NT2/D1 (cell line): ENCODE measurements at regions not wholly inside any gene's neighbourhood (a gene's known extent, or its start where the extent isn't known, plus 50 kb on each side); places are given as distances from the start of the nearest gene placed in this dataset.

ENCODE experiments used
- DNase-seq: peaks from one replicate; pipeline ENCODE4 v3.0.0-alpha.2; 2011; ENCODE audit warnings: low read depth, low spot score
- H3K27me3 ChIP-seq: 2 replicates; pipeline ENCODE4 v1.6.0; 2011; ENCODE audit warnings: mild to moderate bottlenecking; ENCODE audit not compliant: insufficient read length, insufficient read depth
- H3K36me3 ChIP-seq: 2 replicates; pipeline ENCODE4 v1.6.1; 2011; ENCODE audit warnings: mild to moderate bottlenecking, low read length, mixed read lengths; ENCODE audit not compliant: insufficient read depth, insufficient read length
- H3K4me1 ChIP-seq: 2 replicates; pipeline ENCODE4 v1.5.1; 2011; ENCODE audit not compliant: insufficient read depth, insufficient read length
- H3K4me3 ChIP-seq: 2 replicates; pipeline ENCODE4 v1.5.1; 2011; ENCODE audit warnings: low read depth; ENCODE audit not compliant: insufficient read length
- H3K9ac ChIP-seq: 2 replicates; pipeline ENCODE4 v1.6.0; 2011; ENCODE audit warnings: low read depth; ENCODE audit not compliant: insufficient read length
- H3K9me3 ChIP-seq: 2 replicates; pipeline ENCODE4 v1.5.1; 2011; ENCODE audit warnings: mild to moderate bottlenecking, low read length; ENCODE audit not compliant: insufficient read depth
- SUZ12 ChIP-seq: IDR thresholded peaks from 2 replicates; pipeline ENCODE4 v1.6.1; 2011; ENCODE audit not compliant: insufficient read length, insufficient read depth; ENCODE audit errors: extremely low read depth
- YY1 ChIP-seq: IDR thresholded peaks from 2 replicates; pipeline ENCODE4 v1.6.1; 2011; ENCODE audit not compliant: insufficient read length, insufficient read depth
- ZNF274 ChIP-seq: IDR thresholded peaks from 2 replicates; pipeline ENCODE4 v1.6.1; 2011; ENCODE audit warnings: mild to moderate bottlenecking, low read depth, low read length

DNA sequence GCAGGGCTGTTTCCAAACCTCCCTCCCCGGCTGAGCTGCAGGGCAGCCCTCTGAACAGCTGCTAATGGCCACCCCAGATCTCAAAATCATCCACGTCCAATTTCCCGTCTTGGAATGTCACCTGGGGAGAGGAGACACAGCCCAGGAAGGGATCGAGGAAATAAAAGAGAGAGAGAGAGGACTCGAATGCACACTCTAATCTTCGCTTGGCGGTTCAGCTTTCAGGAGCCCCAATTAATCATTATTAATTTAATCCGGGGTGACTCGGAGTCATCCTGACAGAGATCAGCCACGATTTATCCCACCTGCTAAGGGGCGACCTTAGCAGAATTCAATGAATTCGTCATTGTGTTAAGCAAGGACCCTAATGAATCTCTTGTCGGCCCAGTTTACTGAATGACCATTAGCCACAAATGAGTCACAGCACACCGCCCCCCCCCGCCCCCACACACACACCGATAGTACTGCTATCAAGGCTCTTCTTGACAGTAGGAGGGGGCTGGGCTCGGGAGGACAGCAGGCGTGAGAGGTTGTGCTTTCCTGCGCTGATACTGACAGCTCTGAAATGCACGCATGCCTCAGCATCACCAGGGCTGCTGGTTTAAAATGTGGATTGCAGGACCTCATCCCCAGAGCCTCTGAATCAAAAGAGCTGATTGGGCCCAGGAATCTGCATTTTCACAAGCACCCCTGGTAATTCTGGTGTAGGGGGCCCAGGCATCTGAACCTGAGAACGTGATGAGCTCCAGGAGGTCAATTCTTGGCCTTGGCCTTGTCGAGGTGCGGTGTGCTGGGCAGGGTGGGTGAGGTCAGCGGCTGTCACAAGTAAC, 190.0 kb upstream of the CIBAR2 start:
- H3K27me3 ChIP-seq: peaks cover 9% of the 10 kb centered on the region
- H3K9ac ChIP-seq: peak overlapping the region; percentile 11
- peaks cover 5% of the 10 kb centered on the region for H3K36me3 ChIP-seq
- no peak for DNase-seq
- H3K4me1 ChIP-seq: peaks cover 29% of the 10 kb centered on the region
- no peak overlapping the region for H3K4me3 ChIP-seq
- no peaks in the 10 kb centered on the region for H3K9me3 ChIP-seq
- TF ChIP-seq SUZ12: no peak
- no peak for TF ChIP-seq YY1
- no peak for TF ChIP-seq ZNF274

DNA sequence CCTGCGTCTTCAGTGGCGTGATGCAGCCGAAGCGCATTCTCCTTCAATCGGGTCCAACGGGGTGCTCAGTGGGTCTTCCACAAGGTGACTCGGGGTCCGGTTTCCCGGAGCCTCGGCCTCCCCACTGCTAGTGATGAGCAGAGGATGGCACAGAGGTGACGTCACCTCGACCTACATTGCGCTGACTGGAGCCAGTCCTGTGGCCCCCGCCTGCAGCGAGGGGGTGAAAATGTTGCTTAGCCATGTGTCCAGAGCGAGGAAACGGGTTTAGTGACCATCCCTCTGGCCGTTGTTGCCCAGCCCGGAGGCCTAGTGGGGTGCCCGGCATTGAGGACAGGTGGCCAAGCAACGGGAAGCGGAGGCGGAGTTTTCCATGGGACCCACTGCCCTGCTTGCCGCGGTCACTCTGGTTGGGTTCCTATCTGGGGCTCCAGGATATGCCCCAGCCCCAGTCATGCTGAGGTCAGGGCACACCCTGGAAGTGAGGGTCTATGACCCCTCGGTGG, 190.6 kb upstream of the CIBAR2 start:
- no peak overlapping the region for H3K9ac ChIP-seq
- no peak for DNase-seq
- peaks cover 32% of the 10 kb centered on the region for H3K4me1 ChIP-seq
- peaks cover 9% of the 10 kb centered on the region for H3K27me3 ChIP-seq
- peaks cover 5% of the 10 kb centered on the region for H3K36me3 ChIP-seq
- no peak overlapping the region for H3K4me3 ChIP-seq
- no peaks in the 10 kb centered on the region; the same call in 1 of the 2 replicates for H3K9me3 ChIP-seq
- no peak for TF ChIP-seq ZNF274
- no peak for TF ChIP-seq YY1
- TF ChIP-seq SUZ12: no peak

DNA sequence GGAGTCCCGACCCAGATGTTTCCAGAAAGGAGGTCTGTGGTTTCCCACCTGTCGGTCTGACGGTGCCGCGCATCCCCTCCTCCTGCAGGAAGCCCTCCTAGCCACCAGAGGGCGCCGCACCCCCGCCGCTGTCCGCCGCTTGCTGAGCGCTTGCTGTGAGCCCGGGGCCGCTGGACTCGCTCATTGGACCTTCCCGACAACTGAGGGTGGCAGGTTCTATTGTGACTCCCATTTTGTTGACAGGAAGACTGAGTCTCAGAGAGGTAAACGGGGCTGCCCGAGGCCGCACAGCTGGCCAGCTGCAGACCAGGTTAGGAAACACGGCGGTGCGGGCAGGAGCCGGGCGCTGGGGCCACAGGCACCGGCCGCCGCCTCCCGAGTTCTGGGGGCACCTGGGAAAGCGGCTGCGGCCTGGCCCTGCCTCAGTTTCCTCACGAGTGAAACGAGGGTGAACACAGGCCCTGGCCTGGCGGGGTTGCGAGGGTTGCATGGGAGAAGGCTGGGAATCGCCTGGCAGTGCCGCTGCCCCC, 191.1 kb upstream of the CIBAR2 start:
- no peak overlapping the region for H3K4me3 ChIP-seq
- H3K4me1 ChIP-seq: peaks cover 32% of the 10 kb centered on the region
- H3K9me3 ChIP-seq: no peaks in the 10 kb centered on the region; the same call in 1 of the 2 replicates
- H3K36me3 ChIP-seq: peaks cover 5% of the 10 kb centered on the region
- peak; percentile 48 for DNase-seq
- peak overlapping the region; percentile 37 for H3K9ac ChIP-seq
- no peak for TF ChIP-seq SUZ12
- H3K27me3 ChIP-seq: peaks cover 9% of the 10 kb centered on the region

DNA sequence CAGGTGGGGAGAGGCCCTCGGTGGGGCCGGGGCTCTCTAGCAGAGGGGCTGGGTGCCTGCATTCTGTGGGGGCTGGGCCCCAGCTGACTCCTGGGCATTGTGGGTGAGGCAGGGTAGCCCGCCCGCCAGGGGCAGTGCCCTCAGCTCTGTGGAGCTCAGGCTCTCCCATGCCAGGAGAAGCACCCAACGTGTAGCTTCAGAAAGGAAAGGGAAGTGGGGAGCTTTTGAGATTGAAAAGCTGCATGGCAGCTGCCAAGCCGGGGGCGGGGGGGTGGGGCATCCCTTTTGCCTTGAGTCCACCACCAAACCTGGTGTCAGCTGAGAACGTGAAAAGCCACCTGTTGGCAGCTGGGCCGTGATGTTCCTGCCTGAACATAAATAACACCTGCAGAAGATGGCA, 192.1 kb upstream of the CIBAR2 start:
- TF ChIP-seq YY1: no peak
- TF ChIP-seq ZNF274: no peak
- no peak for TF ChIP-seq SUZ12
- no peak for DNase-seq
- peaks cover 5% of the 10 kb centered on the region for H3K36me3 ChIP-seq
- H3K9ac ChIP-seq: no peak overlapping the region
- H3K27me3 ChIP-seq: peaks cover 9% of the 10 kb centered on the region
- H3K4me3 ChIP-seq: no peak overlapping the region
- H3K9me3 ChIP-seq: no peaks in the 10 kb centered on the region; the same call in 1 of the 2 replicates
- peaks cover 30% of the 10 kb centered on the region for H3K4me1 ChIP-seq

DNA sequence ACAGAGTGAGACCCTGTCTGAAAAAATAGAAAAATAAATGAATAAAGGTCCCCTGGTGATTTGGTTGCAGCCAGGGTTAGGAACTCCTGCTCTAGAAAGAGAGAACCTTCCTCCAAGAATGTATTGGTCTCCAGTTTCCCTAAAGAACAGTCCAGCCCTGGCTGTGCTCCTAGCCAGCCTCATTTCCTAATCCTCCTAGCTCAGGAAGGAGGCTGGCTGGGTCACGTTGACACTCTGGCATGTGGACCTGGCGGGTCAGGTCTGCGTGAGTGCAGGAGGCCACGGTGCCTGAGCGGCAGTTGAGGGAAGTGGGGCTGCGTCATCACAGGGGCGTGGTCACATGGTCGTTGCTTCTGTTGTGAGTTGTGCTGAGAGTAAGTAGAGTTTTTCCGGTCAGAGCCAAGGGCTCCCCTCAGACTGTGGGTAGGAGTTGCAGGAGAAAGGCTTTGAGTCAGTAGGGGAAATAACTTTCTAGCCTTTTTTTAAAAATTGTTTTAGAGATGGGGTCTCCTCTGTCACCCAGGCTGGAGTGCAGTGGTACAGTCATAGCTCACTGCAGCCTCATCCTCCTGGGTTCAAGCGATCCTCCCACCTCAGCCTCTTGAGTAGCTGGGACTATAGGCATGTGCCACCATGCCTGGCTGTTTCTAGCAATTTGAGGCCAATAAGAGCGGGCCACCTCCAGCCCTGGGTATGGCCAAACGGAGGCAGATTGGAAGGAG, 194.0 kb upstream of the CIBAR2 start:
- H3K4me1 ChIP-seq: peaks cover 43% of the 10 kb centered on the region
- no peaks in the 10 kb centered on the region; the same call in 1 of the 2 replicates for H3K9me3 ChIP-seq
- H3K4me3 ChIP-seq: no peak overlapping the region
- no peaks in the 10 kb centered on the region for H3K36me3 ChIP-seq
- peaks cover 9% of the 10 kb centered on the region for H3K27me3 ChIP-seq
- no peak overlapping the region for H3K9ac ChIP-seq
- no peak for DNase-seq
- TF ChIP-seq ZNF274 (no peak), SUZ12 (no peak), YY1 (no peak)

DNA sequence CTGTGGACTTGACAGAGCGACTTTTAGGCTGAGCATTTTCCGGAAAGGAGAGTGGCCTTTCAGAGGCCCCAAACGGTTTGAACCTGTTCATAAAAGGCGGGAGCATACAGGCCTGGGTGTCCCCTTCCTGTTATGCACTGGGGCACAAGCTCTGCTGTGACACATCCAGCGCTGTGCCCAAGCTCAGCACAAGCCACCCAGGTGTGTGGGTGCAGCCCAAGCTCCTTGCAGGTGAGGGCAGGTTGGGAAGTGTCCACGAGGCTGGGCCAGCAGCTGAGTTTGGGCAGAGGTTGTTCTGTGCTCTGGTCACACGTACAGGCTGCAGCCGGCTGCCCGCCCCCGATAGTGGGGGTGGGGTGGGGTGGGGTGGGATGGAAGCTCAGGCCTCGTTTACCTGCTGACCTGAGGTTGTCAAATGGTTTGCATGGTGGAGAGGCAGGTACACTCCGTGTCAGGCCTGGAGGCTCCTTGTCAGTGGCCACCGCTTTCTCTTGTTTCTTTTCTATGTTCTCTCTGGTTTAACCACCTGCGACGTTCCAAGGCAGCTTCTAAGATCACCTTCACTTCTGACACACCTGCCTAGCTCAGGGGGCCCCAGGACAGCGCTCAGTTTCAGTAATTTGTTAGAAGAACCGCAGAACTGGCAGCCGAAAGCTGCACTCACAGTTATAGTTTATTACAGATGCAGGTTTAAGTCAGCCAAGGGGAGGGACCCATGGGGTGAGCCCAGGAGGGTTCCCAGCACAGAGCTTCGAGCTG, 194.7 kb upstream of the CIBAR2 start:
- no peak overlapping the region for H3K9ac ChIP-seq
- DNase-seq: no peak
- H3K27me3 ChIP-seq: peaks cover 9% of the 10 kb centered on the region
- H3K4me1 ChIP-seq: peaks cover 43% of the 10 kb centered on the region
- TF ChIP-seq YY1: no peak
- TF ChIP-seq ZNF274: no peak
- no peak for TF ChIP-seq SUZ12
- H3K4me3 ChIP-seq: no peak overlapping the region
- no peaks in the 10 kb centered on the region for H3K36me3 ChIP-seq
- H3K9me3 ChIP-seq: no peaks in the 10 kb centered on the region; the same call in 1 of the 2 replicates
